ENCODE measurements at regions not wholly inside any gene's neighbourhood (a gene's known extent, or its start where the extent isn't known, plus 50 kb on each side); places are given as distances from the start of the nearest gene placed in this dataset.

GRCh38 chr11:122268601-122269130 is 152.7 kb upstream of the BLID start:
- no peak for DNase-seq

GRCh38 chr11:122267602-122268001 is 151.6 kb upstream of the BLID start:
- no peak for DNase-seq

- DNase-seq = no peak
Observed at GRCh38 chr11:122265981-122266380, 150.0 kb upstream of the BLID start.

- DNase-seq = no peak
Observed at GRCh38 chr11:122264121-122264520, 148.1 kb upstream of the BLID start.

GRCh38 chr11:122261546-122261945 is 145.5 kb upstream of the BLID start:
- DNase-seq = no peak

GRCh38 chr11:122259195-122259821 is 143.3 kb upstream of the BLID start:
- no peak for DNase-seq

- no peak for DNase-seq
Observed at GRCh38 chr11:122258446-122259194, 142.6 kb upstream of the BLID start.

- DNase-seq = no peak
Observed at GRCh38 chr11:122253589-122254231, 137.7 kb upstream of the BLID start.

GRCh38 chr11:122248939-122249338 is 132.9 kb upstream of the BLID start:
- no peak for DNase-seq

- no peak for DNase-seq
Observed at GRCh38 chr11:122248131-122248530, 132.1 kb upstream of the BLID start.

GRCh38 chr11:122246874-122247273 is 130.9 kb upstream of the BLID start:
- no peak for DNase-seq

- DNase-seq = no peak
Observed at GRCh38 chr11:122242731-122243130, 126.7 kb upstream of the BLID start.

- no peak for DNase-seq
Observed at GRCh38 chr11:122241566-122241965, 125.6 kb upstream of the BLID start.

- no peak for DNase-seq
Observed at GRCh38 chr11:122240638-122241037, 124.6 kb upstream of the BLID start.

- no peak for DNase-seq
Observed at GRCh38 chr11:122235615-122236014, 119.6 kb upstream of the BLID start.

- no peak for DNase-seq
Observed at GRCh38 chr11:122234780-122235179, 118.8 kb upstream of the BLID start.

GRCh38 chr11:122234257-122234656 is 118.2 kb upstream of the BLID start:
- no peak for DNase-seq

- no peak for DNase-seq
Observed at GRCh38 chr11:122232985-122233384, 117.0 kb upstream of the BLID start.

GRCh38 chr11:122230385-122230755 is 114.4 kb upstream of the BLID start:
- no peak for DNase-seq

GRCh38 chr11:122229481-122230384 is 113.7 kb upstream of the BLID start:
- DNase-seq = no peak

- no peak for DNase-seq
Observed at GRCh38 chr11:122229078-122229477, 113.1 kb upstream of the BLID start.

GRCh38 chr11:122226810-122227379 is 110.9 kb upstream of the BLID start:
- DNase-seq = no peak

- DNase-seq = no peak
Observed at GRCh38 chr11:122224867-122225266, 108.9 kb upstream of the BLID start.

Measured in stimulated activated CD4-positive, alpha-beta T cell treated with anti-CD3 and anti-CD28 coated beads, Interleukin-4, amount 100 ng/mL, for 24 hours (primary cell).